Activated CD4-positive, alpha-beta T cell treated with anti-CD3 and anti-CD28 coated beads, Interleukin-10, Interleukin-2, amounts not matched to agents 100 ng/mL and 50 ng/mL, durations not matched to agents 16 hours and 8 hours (primary cell): ENCODE measurements at regions not wholly inside any gene's neighbourhood (a gene's known extent, or its start where the extent isn't known, plus 50 kb on each side); places are given as distances from the start of the nearest gene placed in this dataset.
A peak's percentile ranks its signal among the peaks of the same experiment; 100 is the strongest.

Source experiments
- DNase-seq: peaks from one replicate; pipeline ENCODE4 v3.0.0-alpha.2; 2020

- DNase-seq: no peak
These were observed 226.4 kb upstream of the CASK start for GRCh38 chrX:42149765-42150164.

- DNase-seq: no peak
These were observed 225.9 kb upstream of the CASK start for GRCh38 chrX:42149281-42149680.

- no peak for DNase-seq
These were observed 220.7 kb upstream of the CASK start for GRCh38 chrX:42143866-42144592.

GRCh38 chrX:42140320-42140719, 217.0 kb upstream of the CASK start:
- DNase-seq: no peak

- DNase-seq: no peak
These were observed 212.4 kb upstream of the CASK start for GRCh38 chrX:42135583-42136228.

GRCh38 chrX:42131856-42132255, 208.5 kb upstream of the CASK start:
- DNase-seq: no peak

- DNase-seq: no peak
These were observed 205.9 kb upstream of the CASK start for GRCh38 chrX:42129022-42129940.

GRCh38 chrX:42128587-42128986, 205.2 kb upstream of the CASK start:
- DNase-seq: peak; percentile 25

GRCh38 chrX:42128020-42128419, 204.7 kb upstream of the CASK start:
- peak; percentile 26 for DNase-seq

GRCh38 chrX:42127563-42127962, 204.2 kb upstream of the CASK start:
- peak; percentile 35 for DNase-seq

- DNase-seq: no peak
These were observed 200.0 kb upstream of the CASK start for GRCh38 chrX:42123369-42123768.

- DNase-seq: no peak
These were observed 195.7 kb upstream of the CASK start for GRCh38 chrX:42119076-42119475.

- DNase-seq: no peak
These were observed 194.0 kb upstream of the CASK start for GRCh38 chrX:42117318-42117717.

GRCh38 chrX:42109428-42109827, 186.1 kb upstream of the CASK start:
- DNase-seq: no peak

- DNase-seq: peak; percentile 76
These were observed 184.4 kb upstream of the CASK start for GRCh38 chrX:42107495-42108488.

GRCh38 chrX:42106556-42106955, 183.2 kb upstream of the CASK start:
- no peak for DNase-seq

- no peak for DNase-seq
These were observed 179.4 kb upstream of the CASK start for GRCh38 chrX:42102586-42103282.

- no peak for DNase-seq
These were observed 175.5 kb upstream of the CASK start for GRCh38 chrX:42098900-42099299.

- DNase-seq: no peak
These were observed 174.1 kb upstream of the CASK start for GRCh38 chrX:42097486-42097885.

- no peak for DNase-seq
These were observed 173.0 kb upstream of the CASK start for GRCh38 chrX:42096265-42096920.

GRCh38 chrX:42094218-42094617, 170.9 kb upstream of the CASK start:
- DNase-seq: no peak
